BLaER1 treated with 17β-estradiol and CSF1 and Interleukin-3, amounts not matched to agents 10 nM and 100 nM (cell line): ENCODE measurements at regions not wholly inside any gene's neighbourhood (a gene's known extent, or its start where the extent isn't known, plus 50 kb on each side); places are given as distances from the start of the nearest gene placed in this dataset.

Experiments
- H3K27ac ChIP-seq, 11 experiments: shearing (Covaris generic); formaldehyde crosslinking; 2 replicates each; pipeline ENCODE4 v1.8.1; 2022
- H3K27me3 ChIP-seq, 11 experiments: shearing (Covaris generic); formaldehyde crosslinking; 2 replicates each; pipeline ENCODE4 v1.8.1; 2022
- H3K36me3 ChIP-seq, 11 experiments: shearing (Covaris generic); formaldehyde crosslinking; 2 replicates each; pipeline ENCODE4 v1.8.1; 2022
- H3K4me1 ChIP-seq, 10 experiments: shearing (Covaris generic); formaldehyde crosslinking; 2 replicates each; pipeline ENCODE4 v1.8.1; 2022
- H3K4me2 ChIP-seq, 11 experiments: shearing (Covaris generic); formaldehyde crosslinking; 2 replicates each; pipeline ENCODE4 v1.8.1; 2022
- H3K4me3 ChIP-seq, 10 experiments: shearing (Covaris generic); formaldehyde crosslinking; 2 replicates each; pipeline ENCODE4 v1.8.1; 2022
- H3K9ac ChIP-seq, 11 experiments: shearing (Covaris generic); formaldehyde crosslinking; 2 replicates each; pipeline ENCODE4 v1.8.1; 2022
- H3K9me3 ChIP-seq, 11 experiments: shearing (Covaris generic); formaldehyde crosslinking; replicated peaks in 1 of 11; 2 replicates each; pipeline ENCODE4 v1.8.1; 2022
- H4K20me1 ChIP-seq, 11 experiments: shearing (Covaris generic); formaldehyde crosslinking; 2 replicates each; pipeline ENCODE4 v1.8.1; 2022
- Cebpa-rat ChIP-seq, 11 experiments: shearing (Covaris generic); IDR thresholded peaks; 2 replicates each; pipeline ENCODE4 v1.8.1; 2022

DNA sequence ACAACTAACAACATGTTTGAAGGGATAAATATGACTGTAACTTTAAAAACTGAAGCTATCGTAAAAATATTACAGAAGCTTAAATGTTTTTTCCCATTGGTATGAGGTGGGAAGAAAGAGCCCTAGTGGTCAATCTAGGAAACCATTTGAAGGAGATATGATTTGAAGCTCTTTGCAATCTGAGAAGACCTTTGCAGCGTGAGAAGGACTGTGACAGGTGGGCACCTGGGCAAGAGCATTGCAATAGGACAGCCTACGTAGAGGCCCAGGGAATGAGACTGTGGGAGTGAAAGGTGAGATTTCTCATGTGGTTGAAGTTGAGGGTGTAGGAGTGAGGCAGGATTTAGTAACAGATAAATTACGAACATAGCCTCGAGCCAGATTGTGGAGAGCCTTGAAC is 108.0 kb upstream of the PDE7B start:
- Histone ChIP-seq H4K20me1 (no peaks in the 10 kb centered on the region), H3K9me3 (no peaks in the 10 kb centered on the region), H3K4me3 (no peak overlapping the region), H3K4me1 (no peaks in the 10 kb centered on the region), H3K27me3 (no peaks in the 10 kb centered on the region), H3K9ac (no peak overlapping the region), H3K36me3 (no peaks in the 10 kb centered on the region), H3K4me2 (no peak overlapping the region), H3K27ac (no peak overlapping the region)
- TF ChIP-seq Cebpa-rat (IDR thresholded peaks at IDR 0.05) = no peak

- TF ChIP-seq Cebpa-rat (IDR thresholded peaks at IDR 0.05) = no peak
- no peak overlapping the region for H3K27ac ChIP-seq
- no peaks in the 10 kb centered on the region for H3K4me1 ChIP-seq
Observed at GRCh38 chr6:135748189-135748588, 103.3 kb upstream of the PDE7B start.

GRCh38 chr6:135750081-135750480 is 101.4 kb upstream of the PDE7B start:
- Histone ChIP-seq H3K9ac (no peak overlapping the region), H3K36me3 (no peaks in the 10 kb centered on the region), H3K27ac (no peak overlapping the region), H4K20me1 (no peaks in the 10 kb centered on the region), H3K9me3 (no peaks in the 10 kb centered on the region), H3K4me1 (no peaks in the 10 kb centered on the region), H3K27me3 (no peaks in the 10 kb centered on the region), H3K4me2 (no peak overlapping the region), H3K4me3 (no peak overlapping the region)
- TF ChIP-seq Cebpa-rat (IDR thresholded peaks at IDR 0.05) = no peak

More at GRCh38 chr6:135748189-135748588, 103.3 kb upstream of the PDE7B start:
- H3K9ac ChIP-seq = no peak overlapping the region
- no peaks in the 10 kb centered on the region for H4K20me1 ChIP-seq
- H3K9me3 ChIP-seq = no peaks in the 10 kb centered on the region
- H3K36me3 ChIP-seq = no peaks in the 10 kb centered on the region
- no peak overlapping the region for H3K4me3 ChIP-seq
- no peaks in the 10 kb centered on the region for H3K27me3 ChIP-seq
- no peak overlapping the region for H3K4me2 ChIP-seq

- no peak overlapping the region for H3K4me3 ChIP-seq
- H3K4me2 ChIP-seq = no peak overlapping the region
- no peak overlapping the region for H3K9ac ChIP-seq
- H3K9me3 ChIP-seq = no peaks in the 10 kb centered on the region
- no peaks in the 10 kb centered on the region for H4K20me1 ChIP-seq
- H3K27ac ChIP-seq = no peak overlapping the region
- no peaks in the 10 kb centered on the region for H3K27me3 ChIP-seq
- H3K4me1 ChIP-seq = no peaks in the 10 kb centered on the region
- TF ChIP-seq Cebpa-rat (IDR thresholded peaks at IDR 0.05) = no peak
- no peaks in the 10 kb centered on the region for H3K36me3 ChIP-seq
Observed at GRCh38 chr6:135753196-135753595, 98.3 kb upstream of the PDE7B start.

- Histone ChIP-seq H3K9me3 (peaks cover 4 to 26% (median 11%) of the 10 kb centered on the region in 11 experiments; a peak in 17 of 22 replicates), H3K4me1 (no peaks in the 10 kb centered on the region), H3K27me3 (no peaks in the 10 kb centered on the region), H3K9ac (no peak overlapping the region), H3K4me2 (no peak overlapping the region), H3K36me3 (no peaks in the 10 kb centered on the region), H3K4me3 (no peak overlapping the region), H4K20me1 (no peaks in the 10 kb centered on the region), H3K27ac (no peak overlapping the region)
- TF ChIP-seq Cebpa-rat (IDR thresholded peaks at IDR 0.05) = no peak
Observed at GRCh38 chr6:135759831-135760230, 91.7 kb upstream of the PDE7B start.

GRCh38 chr6:135774006-135774405 is 77.5 kb upstream of the PDE7B start:
- H3K9ac ChIP-seq = no peak overlapping the region
- H3K9me3 ChIP-seq = no peaks in the 10 kb centered on the region
- no peak overlapping the region for H3K4me3 ChIP-seq
- H3K4me1 ChIP-seq = peaks cover 0 to 8% (median 0%) of the 10 kb centered on the region in 10 experiments; a peak in 2 of 20 replicates
- H4K20me1 ChIP-seq = no peaks in the 10 kb centered on the region
- no peak overlapping the region for H3K27ac ChIP-seq
- no peaks in the 10 kb centered on the region for H3K27me3 ChIP-seq
- no peaks in the 10 kb centered on the region for H3K36me3 ChIP-seq
- H3K4me2 ChIP-seq = no peak overlapping the region
- TF ChIP-seq Cebpa-rat (IDR thresholded peaks at IDR 0.05) = no peak

GRCh38 chr6:135779213-135779612 is 72.3 kb upstream of the PDE7B start:
- H3K9ac ChIP-seq = no peak overlapping the region
- no peak overlapping the region for H3K4me3 ChIP-seq
- H4K20me1 ChIP-seq = no peaks in the 10 kb centered on the region
- no peaks in the 10 kb centered on the region for H3K27me3 ChIP-seq
- no peaks in the 10 kb centered on the region for H3K36me3 ChIP-seq
- no peak overlapping the region for H3K4me2 ChIP-seq
- H3K27ac ChIP-seq = no peak overlapping the region
- no peak for TF ChIP-seq Cebpa-rat (IDR thresholded peaks at IDR 0.05)
- no peaks in the 10 kb centered on the region for H3K9me3 ChIP-seq
- peaks cover 0 to 9% (median 0%) of the 10 kb centered on the region in 10 experiments; a peak in 3 of 20 replicates for H3K4me1 ChIP-seq

DNA sequence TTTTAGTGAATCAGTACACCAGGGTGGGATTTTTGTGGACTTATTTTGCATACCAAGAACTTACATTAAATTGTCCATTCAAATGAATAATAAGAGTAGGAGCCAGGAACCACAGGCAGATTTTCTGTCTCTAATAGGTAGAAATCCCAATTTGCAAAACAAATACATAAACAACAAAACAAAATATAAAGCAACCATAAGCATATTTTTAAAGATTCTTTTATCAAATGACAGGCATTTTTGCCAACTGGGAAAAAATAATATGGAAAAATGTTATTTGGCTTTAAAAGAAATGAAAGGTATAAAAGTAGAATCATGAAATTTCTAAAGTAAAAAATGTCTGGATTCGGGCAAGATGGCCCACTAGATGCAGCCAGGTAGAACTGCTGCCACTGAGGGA is 71.2 kb upstream of the PDE7B start:
- H3K9me3 ChIP-seq = no peaks in the 10 kb centered on the region
- no peaks in the 10 kb centered on the region for H4K20me1 ChIP-seq
- H3K36me3 ChIP-seq = no peaks in the 10 kb centered on the region
- no peak overlapping the region for H3K9ac ChIP-seq
- H3K4me1 ChIP-seq = peaks cover 0 to 9% (median 0%) of the 10 kb centered on the region in 10 experiments; a peak in 3 of 20 replicates
- no peak for TF ChIP-seq Cebpa-rat (IDR thresholded peaks at IDR 0.05)
- H3K27ac ChIP-seq = no peak overlapping the region
- H3K4me3 ChIP-seq = no peak overlapping the region
- no peak overlapping the region for H3K4me2 ChIP-seq
- H3K27me3 ChIP-seq = no peaks in the 10 kb centered on the region

- Histone ChIP-seq H3K36me3 (no peaks in the 10 kb centered on the region), H3K27me3 (no peaks in the 10 kb centered on the region), H3K9me3 (no peaks in the 10 kb centered on the region), H3K27ac (no peak overlapping the region), H3K4me2 (no peak overlapping the region), H3K4me3 (no peak overlapping the region), H4K20me1 (no peaks in the 10 kb centered on the region), H3K4me1 (peaks cover 0 to 9% (median 0%) of the 10 kb centered on the region in 10 experiments; a peak in 3 of 20 replicates), H3K9ac (no peak overlapping the region)
- TF ChIP-seq Cebpa-rat (IDR thresholded peaks at IDR 0.05) = no peak
Observed at GRCh38 chr6:135782546-135782945, 69.0 kb upstream of the PDE7B start.

GRCh38 chr6:135784507-135784906 is 67.0 kb upstream of the PDE7B start:
- Histone ChIP-seq H3K27me3 (no peaks in the 10 kb centered on the region), H3K4me2 (no peak overlapping the region), H3K36me3 (no peaks in the 10 kb centered on the region), H3K9ac (no peak overlapping the region), H3K27ac (no peak overlapping the region), H3K9me3 (no peaks in the 10 kb centered on the region), H3K4me1 (peaks cover 0 to 9% (median 0%) of the 10 kb centered on the region in 10 experiments; a peak in 1 of 20 replicates), H4K20me1 (no peaks in the 10 kb centered on the region), H3K4me3 (no peak overlapping the region)
- TF ChIP-seq Cebpa-rat (IDR thresholded peaks at IDR 0.05) = no peak
